Peyer's patch (tissue), 4 donors: ENCODE measurements at regions not wholly inside any gene's neighbourhood (a gene's known extent, or its start where the extent isn't known, plus 50 kb on each side); places are given as distances from the start of the nearest gene placed in this dataset.

Experiments used
- POLR2A ChIP-seq, 2 donors: fragments of 450-650 bp; IDR thresholded peaks; one replicate each; pipeline ENCODE4 v1.5.1; 2017; ENCODE audit warnings: antibody characterized with exemption in 2 of 2, mild to moderate bottlenecking in 2 of 2, moderate library complexity in 2 of 2
- TF ChIP-seq, protein P1 (sequence below), 6 experiments: fragments of 450-650 bp in 4 of 6; fragments of 200-600 bp in 2 of 6; sonication (generic) in 1 of 6; IDR thresholded peaks; one replicate each; pipeline ENCODE4 v1.5.1; 2017 to 2019; ENCODE audit warnings: antibody characterized with exemption in 6 of 6, mild to moderate bottlenecking in 3 of 6, moderate library complexity in 1 of 6

DNA sequence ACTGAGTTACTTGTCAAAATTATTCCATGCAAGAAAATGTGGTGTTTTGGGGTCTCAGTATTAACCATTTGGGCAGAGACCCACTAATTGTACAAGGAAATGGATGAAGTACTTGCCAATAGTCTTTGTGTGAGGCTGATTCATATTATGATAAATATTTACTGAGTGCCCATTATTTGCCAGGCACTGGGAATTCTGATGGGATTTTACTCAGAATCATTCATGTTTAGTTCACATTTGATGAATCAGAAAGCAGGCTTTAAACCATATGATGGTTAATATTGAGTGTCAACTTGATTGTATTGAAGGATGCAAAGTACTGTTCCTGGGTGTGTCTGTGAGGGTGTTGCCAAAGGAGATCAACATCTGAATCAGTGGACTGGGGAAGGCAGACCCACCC lies 66.2 kb upstream of the SOX21 start:
- TF ChIP-seq, protein P1, sequence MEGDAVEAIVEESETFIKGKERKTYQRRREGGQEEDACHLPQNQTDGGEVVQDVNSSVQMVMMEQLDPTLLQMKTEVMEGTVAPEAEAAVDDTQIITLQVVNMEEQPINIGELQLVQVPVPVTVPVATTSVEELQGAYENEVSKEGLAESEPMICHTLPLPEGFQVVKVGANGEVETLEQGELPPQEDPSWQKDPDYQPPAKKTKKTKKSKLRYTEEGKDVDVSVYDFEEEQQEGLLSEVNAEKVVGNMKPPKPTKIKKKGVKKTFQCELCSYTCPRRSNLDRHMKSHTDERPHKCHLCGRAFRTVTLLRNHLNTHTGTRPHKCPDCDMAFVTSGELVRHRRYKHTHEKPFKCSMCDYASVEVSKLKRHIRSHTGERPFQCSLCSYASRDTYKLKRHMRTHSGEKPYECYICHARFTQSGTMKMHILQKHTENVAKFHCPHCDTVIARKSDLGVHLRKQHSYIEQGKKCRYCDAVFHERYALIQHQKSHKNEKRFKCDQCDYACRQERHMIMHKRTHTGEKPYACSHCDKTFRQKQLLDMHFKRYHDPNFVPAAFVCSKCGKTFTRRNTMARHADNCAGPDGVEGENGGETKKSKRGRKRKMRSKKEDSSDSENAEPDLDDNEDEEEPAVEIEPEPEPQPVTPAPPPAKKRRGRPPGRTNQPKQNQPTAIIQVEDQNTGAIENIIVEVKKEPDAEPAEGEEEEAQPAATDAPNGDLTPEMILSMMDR (IDR thresholded peaks at IDR 0.05), result no peak
- no peak for TF ChIP-seq POLR2A (IDR thresholded peaks at IDR 0.05)
